GM21528 (cell line): ENCODE measurements at regions not wholly inside any gene's neighbourhood (a gene's known extent, or its start where the extent isn't known, plus 50 kb on each side); places are given as distances from the start of the nearest gene placed in this dataset.

Experiments
- ATAC-seq: cut with Tn5 transposase; IDR thresholded peaks from one replicate; pipeline ENCODE4 v1.9.1; 2021; ENCODE audit warnings: mild to moderate bottlenecking, moderate library complexity; ENCODE audit not compliant: unreplicated experiment, low FRiP score

- ATAC-seq: no peak
Measured at GRCh38 chr3:6512172-6512800, 348.6 kb upstream of the GRM7 start.

- ATAC-seq: no peak
Measured at GRCh38 chr3:6516143-6516542, 344.8 kb upstream of the GRM7 start.

- ATAC-seq: no peak
Measured at GRCh38 chr3:6516694-6517093, 344.2 kb upstream of the GRM7 start.

- no peak for ATAC-seq
Measured at GRCh38 chr3:6518709-6519345, 342.1 kb upstream of the GRM7 start.

- no peak for ATAC-seq
Measured at GRCh38 chr3:6521369-6522113, 339.4 kb upstream of the GRM7 start.

- no peak for ATAC-seq
Measured at GRCh38 chr3:6522191-6522590, 338.7 kb upstream of the GRM7 start.

- no peak for ATAC-seq
Measured at GRCh38 chr3:6523043-6523442, 337.9 kb upstream of the GRM7 start.

- ATAC-seq: no peak
Measured at GRCh38 chr3:6524479-6524878, 336.4 kb upstream of the GRM7 start.

- no peak for ATAC-seq
Measured at GRCh38 chr3:6526321-6526720, 334.6 kb upstream of the GRM7 start.

GRCh38 chr3:6526861-6527260 is 334.1 kb upstream of the GRM7 start:
- ATAC-seq: no peak

- ATAC-seq: no peak
Measured at GRCh38 chr3:6528951-6529350, 332.0 kb upstream of the GRM7 start.

- ATAC-seq: no peak
Measured at GRCh38 chr3:6531153-6531552, 329.8 kb upstream of the GRM7 start.

GRCh38 chr3:6532101-6532500 is 328.8 kb upstream of the GRM7 start:
- ATAC-seq: no peak

GRCh38 chr3:6540981-6541380 is 319.9 kb upstream of the GRM7 start:
- no peak for ATAC-seq

- ATAC-seq: no peak
Measured at GRCh38 chr3:6542795-6543194, 318.1 kb upstream of the GRM7 start.

GRCh38 chr3:6549296-6549695 is 311.6 kb upstream of the GRM7 start:
- no peak for ATAC-seq

- no peak for ATAC-seq
Measured at GRCh38 chr3:6551165-6551564, 309.8 kb upstream of the GRM7 start.

GRCh38 chr3:6560259-6560658 is 300.7 kb upstream of the GRM7 start:
- no peak for ATAC-seq

- no peak for ATAC-seq
Measured at GRCh38 chr3:6567241-6567640, 293.7 kb upstream of the GRM7 start.

- ATAC-seq: no peak
Measured at GRCh38 chr3:6568999-6569493, 291.9 kb upstream of the GRM7 start.

GRCh38 chr3:6571448-6571847 is 289.5 kb upstream of the GRM7 start:
- ATAC-seq: no peak

- no peak for ATAC-seq
Measured at GRCh38 chr3:6577584-6577983, 283.3 kb upstream of the GRM7 start.
